NCI-H82 treated with DMSO at 0.1 percent for 48 hours (cell line): ENCODE measurements at regions not wholly inside any gene's neighbourhood (a gene's known extent, or its start where the extent isn't known, plus 50 kb on each side); places are given as distances from the start of the nearest gene placed in this dataset.

ENCODE experiments used
- DNase-seq: peaks from one replicate; lab custom pipeline; 2025; ENCODE audit not compliant: unreplicated experiment; lab: John Stamatoyannopoulos, UW

DNA sequence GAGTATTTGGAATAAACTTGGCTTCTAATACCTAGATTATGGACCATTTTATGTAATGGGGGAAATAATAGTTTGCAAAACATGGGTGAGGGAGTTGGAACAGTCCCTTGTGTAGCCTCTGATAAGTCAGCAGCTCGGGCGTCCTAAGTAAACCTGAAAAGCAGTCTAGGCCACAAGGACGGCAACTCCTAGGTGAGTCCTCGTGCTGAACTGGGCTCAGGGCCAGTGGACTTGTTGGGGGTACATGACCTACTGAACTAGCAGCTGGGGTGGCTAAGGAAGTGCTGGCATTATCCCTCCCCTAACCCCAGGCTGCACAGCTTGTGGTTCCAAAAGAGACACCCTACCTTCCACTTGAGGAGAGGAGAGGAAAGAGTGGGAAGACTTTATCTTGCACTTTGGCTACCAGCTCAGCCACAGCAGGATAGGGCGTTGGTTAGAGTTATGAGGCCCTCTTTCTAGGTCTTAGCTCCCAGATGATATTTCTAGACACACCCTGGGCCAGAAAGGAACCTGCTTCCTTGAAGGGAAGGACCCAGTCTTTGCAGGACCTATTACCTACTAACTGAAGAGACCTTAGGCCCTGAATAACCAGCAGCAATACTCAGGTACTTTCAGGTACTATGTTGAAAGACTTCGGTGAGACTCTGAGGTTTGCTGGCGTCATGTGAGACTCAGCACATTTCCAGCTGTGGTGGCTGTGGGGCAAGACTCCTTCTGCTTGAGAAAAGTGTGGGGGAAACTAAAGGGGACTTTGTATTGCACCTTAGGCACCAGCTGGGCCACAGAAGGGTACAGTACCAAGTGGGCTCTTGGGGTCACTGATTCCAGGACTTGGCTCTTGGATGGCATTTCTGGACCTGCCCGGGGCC is 71.0 kb downstream of the AQP4 start:
- no peak for DNase-seq

DNA sequence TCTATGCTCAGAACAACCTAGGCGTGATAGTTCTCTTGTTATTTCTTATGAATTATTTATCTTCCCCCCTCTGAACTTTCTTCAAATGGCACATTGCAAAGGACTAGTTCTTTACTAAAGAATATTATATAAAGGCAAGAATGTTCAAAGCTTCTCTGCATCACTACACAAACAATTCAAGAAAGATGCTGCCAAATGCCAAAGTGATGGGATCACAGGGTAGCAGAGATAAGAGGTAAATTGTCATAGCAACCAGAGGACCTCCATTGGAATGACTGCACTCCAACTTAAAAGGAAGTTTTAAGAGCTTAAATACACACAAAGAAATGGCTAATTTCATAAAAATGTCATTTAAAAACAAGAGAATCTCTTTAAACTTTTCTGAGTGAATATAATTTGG is 72.8 kb downstream of the AQP4 start:
- no peak for DNase-seq

DNA sequence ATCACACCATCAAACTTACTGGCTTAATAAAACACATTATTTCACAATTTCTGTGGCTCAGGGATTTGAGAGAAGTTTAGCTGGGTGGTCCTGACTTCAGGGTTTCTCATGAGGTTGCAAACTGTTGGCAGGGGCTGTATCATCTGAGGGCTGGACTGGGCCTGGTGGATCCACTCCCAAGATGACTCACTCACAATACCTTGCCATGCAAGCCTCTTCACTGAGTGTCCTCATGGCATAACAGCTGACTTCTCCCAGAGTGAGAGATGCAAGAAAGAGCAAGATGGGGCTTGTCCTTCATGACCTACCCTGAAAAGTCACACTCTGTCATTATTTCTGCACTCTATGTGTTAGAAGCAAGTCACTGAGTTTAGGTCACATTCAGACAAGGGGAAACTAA is 73.8 kb downstream of the AQP4 start:
- DNase-seq: no peak

DNA sequence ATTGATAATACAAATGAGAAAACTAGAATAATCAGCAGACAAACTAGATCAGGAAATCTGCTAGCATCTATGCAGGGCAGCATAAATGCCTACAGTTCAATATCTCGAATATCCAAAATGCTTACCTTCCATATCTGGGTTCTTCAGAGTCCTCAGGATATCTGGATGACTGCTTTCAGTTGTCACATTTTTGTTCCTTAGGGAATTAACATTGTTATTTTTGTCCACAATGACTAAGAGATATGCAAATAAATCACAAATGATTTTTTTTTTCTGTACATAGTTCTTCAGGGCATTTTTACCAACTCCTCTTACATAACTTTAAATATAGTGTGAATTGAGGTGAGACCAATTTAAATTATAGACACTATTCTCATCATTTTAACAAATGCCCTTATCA is 80.9 kb downstream of the AQP4 start:
- no peak for DNase-seq

DNA sequence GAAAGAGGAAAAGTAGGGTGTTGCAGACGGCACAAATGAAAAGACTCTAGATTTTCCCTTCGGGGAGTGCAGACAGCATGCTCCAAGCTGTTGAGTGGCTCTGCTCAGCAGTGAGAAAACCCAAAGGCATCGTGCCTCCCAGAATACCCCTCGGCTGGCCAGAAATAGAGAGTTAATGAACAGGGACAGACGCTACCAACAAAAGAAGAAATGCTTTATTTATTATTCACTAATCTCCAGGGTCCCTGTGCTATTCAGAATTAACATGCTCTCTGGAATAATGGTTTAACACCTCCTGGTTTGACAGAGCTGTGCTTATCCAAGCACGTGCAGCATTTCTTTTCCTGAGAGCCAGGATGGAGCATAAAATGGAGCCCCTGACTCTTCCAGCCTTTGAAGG is 82.3 kb downstream of the AQP4 start:
- DNase-seq: no peak

DNA sequence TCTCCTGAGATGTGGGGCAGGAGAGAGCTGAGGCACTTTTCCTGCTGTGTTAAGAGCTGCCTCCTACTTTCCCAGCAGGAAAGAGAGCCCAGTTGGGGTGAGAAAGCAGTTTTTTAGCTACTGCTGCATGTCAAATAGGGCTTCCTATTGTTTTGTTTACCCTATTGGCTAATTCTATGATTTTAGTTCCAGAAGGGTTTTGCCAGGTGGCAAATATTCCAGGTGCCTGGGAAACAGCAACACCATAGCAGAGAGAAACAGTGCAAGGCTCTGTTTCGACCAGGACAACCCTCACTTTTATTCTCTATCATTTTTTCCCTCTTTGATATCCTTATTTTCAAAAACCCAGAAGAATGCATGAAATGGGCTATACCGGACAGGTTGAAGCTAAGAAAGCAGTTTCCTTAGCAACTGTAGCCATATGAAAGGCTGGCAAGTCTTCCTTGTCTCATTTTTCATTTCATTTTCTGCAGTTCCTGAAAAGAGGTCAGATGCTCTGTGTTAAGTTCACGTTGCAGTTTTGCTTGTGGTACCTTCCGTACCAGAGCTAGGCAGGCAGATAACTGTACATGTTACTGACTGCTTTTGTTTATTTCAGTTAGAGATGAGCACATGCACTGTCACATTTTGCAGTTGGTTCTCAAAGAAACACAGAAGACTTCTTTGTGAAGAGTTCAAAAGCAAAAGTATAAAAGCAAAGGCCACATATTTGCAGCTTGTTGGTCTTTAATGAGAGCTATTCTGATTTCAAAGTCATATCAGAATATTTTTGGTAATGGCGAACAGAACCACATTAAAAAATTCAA is 84.8 kb downstream of the AQP4 start:
- DNase-seq: no peak

DNA sequence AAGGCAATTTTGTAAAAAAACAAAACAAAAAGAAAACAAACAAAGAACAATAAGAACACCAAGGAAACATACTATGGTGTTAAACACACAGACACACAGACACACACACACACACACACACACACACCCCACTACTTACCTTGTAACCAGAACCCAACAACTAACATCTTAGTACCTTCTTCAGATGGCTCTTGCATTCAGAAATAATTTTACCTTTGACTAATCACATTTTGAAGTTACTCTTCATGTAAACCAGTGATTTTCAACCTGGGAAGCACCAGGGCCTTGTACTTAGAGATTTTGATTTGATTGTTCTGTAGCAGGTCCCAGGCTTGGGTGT is 87.5 kb downstream of the AQP4 start:
- no peak for DNase-seq

DNA sequence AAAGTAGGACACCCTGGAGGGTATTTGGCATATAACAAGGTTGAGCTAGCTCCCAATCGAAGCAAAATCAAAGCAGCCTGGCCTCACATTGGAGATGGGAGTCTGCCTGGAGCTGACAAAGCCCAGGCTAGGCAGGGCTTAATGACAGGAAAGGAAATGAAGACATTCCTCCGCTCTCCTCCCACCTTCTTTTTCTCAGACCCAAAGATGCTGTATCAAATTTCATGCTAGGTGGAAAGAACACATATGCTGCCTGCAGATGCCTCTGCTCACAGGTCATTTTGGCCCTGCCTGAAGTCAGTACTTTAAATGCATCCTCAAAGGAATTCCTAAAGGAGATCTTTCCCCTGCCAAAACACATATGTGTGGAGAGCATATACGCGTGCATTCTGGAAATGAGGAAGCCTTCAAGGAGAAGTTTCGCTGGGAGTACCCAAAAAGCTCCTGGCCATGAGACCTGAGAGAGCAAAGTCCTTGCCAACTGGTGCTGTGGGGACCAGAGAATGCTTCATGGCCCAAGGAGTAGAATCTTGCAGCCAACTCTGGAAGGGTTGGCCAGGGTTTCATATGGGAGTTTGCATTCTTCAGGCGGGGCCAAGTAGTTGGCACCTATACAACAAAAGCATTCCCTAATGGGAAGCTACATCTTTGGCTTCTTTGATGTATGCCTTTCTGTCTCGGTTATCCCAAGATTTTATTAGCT is 88.0 kb downstream of the AQP4 start:
- DNase-seq: no peak

DNA sequence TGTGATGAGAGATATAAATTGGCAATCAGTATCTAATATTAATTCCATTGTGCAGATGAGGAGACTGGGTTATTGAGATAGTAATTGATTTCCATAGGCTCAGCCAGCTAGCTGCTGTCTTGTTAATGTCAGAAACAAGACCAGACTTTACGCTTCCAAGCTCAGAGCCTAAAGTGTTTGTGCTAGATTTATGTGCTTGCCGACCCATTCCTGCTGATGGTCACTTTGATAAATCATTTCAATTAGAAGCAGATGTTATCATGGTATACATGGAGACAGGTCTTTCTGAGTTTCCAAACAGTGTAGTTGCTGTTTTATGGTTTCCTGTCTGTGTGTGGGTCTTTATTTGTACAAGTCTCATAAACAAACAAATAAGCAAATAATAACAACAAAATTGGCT is 92.8 kb downstream of the AQP4 start:
- DNase-seq: no peak

DNA sequence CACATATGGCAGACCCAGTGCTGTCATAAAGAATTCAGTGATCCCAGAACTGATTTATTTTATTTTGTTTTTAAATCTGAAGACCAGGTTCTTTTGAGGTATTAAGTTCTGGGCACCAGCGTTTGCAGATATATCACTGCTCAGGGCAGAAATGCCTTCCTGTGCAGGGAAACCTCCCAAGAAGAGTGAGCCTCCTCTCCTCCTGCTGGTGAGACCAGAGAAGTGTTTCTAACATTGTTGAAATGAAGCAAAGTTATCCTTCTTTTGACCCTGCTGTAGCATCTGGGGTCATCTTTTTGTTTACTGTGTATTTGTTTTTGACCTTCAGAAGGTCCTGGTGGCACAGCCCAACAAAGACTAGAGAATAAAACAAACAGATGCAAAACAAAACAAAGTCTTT is 94.0 kb downstream of the AQP4 start:
- no peak for DNase-seq

DNA sequence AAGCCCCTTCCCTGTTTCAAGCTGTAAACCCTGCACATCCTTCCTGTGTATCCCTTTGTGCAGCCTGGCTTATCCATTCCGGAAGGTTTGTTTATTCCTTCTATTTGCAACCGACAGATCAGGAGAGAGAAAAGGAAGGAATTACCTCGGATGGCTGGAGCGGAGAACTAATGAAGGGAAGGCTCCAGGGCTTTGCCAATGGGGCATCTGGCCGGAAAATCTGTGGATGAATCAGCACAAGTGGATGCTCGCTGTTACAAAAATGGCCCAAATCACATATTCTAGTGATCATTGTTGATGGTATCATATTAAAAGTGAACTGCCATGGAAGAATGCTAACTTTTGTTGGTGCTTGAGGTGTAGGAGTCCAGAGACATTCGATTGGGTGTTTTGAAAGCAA is 97.1 kb downstream of the AQP4 start:
- DNase-seq: no peak

DNA sequence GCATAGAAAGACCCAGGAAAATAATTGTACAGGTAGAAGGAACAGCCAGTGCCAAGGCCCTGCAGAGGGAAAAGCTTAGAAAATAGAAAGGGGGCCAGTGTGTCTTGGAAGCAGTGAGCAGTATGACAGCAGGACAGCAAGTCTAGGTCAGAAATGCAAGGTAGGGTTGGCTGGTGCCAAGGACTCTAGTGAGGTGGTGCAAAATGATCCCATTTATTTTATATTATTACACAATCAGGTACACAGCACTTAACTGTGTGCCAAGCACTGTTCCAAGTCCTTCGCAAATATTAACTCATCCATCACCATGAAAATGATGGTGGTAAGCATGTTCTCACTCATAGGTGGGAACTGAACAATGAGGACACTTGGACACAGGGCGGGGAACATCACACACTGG is 100.0 kb downstream of the AQP4 start:
- no peak for DNase-seq

DNA sequence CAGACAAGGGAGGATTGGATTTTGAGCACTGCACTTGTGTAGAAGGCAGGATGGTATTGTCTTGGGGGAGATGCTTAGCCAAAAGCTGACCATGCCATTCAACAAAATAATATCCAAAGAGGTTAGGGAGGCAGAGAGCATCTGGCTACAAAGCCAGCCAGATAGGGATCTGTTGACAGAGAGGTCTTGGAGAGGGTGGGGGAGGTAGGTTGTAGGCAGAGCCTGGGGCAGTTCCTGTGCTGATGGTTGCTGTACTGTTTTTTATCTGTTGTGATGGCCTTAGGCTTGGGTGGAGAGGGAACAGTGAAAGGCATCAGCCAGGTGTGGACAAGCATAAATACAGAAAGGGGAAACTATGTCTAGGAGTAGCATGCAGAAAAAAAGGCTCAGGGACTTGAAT is 100.9 kb downstream of the AQP4 start:
- no peak for DNase-seq

DNA sequence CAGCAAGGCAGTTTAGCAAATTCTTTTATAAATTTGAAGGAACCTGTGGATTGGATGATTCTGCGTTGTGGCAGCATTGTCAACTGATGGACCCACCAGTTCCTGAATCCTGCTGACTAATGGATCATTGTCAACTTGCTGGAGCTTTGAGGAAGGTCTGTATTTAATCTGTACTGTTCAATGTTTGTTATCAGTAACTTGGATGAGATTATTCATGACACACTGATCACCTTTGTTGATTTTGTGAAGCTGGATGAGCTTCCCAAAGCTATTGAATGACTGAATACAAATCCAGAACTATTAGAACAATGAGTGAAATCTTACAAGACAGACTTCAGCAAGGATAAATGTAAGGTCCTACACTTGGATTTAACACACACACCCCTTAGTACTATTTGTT is 101.3 kb downstream of the AQP4 start:
- DNase-seq: no peak

DNA sequence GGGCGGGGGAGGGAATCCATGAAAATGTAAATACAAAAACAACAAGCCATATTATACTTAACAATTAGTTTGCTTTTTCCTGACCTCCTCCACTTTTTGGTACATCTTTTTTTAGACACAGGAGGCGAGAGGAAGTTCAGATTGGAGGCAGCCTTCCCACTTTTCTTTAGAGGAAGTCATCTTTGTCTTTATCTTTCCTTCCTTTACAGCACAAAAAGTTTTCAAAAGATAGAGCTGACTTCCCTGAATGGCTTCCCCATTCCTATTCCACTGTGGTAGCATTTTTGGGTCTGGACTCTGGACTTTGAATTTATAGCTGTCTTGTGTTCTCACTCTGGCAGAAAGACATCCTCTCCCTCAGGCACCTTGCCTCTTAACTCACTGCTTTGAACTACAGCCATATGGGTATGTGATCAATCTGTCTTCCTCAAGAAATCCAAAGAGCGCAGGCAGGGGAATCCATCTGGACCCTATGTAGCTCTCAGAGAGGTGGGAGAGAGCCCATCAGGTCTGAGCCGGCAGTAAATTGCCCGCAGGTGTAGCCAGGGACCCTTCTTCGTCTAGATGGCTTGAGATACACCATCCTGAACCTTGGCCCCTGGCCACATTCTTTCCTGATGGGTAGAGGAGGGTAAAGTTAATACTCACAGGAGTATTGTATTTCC is 101.9 kb downstream of the AQP4 start:
- no peak for DNase-seq

DNA sequence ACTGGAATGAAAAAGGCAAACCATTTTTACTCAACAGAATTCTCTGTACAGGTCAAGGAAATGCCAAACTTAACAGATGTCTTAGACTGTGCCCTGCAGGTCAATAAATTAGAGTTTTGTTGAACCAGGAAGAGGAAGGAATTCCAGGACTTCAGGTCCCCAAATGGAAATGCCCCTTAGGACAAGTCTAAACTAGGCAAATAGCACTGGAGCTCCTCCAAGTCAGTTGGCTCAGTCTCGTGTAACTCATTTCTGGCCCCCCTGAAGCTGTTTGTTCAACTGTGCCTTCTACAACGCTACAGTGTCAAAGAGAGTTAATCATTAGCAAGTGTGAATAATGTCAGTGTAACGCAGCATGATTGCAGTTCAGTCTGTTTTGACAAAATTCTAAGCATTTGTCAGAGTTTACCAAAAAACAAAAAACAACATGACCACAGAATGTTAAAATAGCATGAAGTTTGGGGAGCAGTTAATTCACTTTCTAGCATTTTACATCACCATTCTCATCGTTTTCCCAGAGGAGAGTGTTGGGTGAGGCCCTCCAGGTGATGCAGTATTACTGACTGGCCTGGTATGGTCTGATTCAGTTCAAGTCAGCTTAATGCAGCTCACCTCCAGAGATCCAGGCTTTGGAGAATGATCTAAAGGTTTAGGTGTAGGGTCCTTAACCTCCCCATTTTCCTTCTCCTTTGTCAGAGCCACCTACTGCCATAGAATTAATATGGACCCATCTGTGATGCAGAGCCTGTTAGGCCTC is 108.1 kb downstream of the AQP4 start:
- no peak for DNase-seq

DNA sequence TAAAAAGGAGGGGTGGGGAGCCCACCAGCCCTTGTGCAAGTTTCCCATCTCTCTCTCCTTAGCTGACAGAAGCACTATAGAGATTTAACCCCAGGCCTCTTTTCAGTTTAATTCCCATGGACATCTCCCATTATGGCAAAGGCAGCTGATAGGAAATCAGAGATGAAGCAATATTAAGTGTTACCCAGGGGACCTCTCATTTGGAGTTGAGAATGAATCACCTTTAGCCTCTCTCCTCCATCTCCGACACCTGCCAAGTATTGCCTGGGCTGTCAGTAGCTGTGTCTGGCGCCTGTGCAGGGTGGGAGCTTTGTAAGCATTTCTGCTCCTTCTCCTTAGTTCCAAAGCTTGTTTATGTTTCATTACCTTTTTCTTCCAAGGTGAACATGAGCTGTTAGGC is 109.0 kb downstream of the AQP4 start:
- DNase-seq: no peak

DNA sequence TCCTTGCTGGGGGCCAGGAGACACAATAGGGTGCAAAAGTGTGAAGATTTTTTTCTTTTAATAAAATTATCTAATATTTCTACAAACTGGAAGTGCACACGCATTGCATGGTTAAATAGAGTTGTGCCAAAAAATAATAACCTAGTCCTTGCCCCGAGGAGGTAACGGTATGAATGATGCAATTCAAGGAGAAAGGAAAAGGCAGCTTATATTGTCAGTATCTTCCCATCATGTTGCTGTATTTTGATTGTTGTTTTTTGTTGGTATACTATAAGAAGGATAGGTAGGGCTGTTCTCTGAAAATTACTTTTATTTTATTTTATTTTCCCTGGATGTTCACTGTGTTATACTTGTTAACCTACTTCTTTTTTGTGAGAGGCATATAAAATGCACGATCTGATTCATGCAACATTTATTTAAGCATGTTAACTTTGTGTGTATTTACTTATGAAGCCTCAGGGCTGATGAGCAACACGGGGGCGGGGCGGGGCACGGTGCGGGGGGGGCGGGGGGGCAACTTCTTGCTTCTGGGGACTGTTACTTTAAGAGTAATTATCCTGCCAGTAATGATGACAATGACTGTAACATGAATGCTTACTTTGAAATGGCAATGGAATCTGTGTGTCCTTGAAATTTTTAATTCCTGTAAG is 118.6 kb downstream of the AQP4 start:
- DNase-seq: no peak

DNA sequence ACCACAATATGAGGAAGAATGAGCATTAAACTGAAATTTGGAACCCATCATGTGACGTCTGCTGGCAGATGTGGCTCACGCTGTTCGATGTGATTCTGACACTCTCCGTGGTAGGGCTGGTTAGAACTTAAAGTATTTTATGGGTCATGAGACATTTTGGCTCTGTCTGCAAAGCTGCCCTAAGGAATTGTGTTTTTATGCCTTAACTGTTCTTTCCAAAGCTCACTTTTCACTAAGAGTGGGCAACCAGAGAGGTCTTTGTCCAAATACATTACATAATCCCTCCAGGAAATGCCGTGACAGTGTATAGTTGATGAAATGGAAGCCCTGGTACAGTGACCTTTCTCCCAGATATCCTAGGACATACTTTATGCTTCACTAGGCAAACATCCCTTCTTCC is 119.1 kb downstream of the AQP4 start:
- no peak for DNase-seq
